HCT116 (cell line): ENCODE measurements at regions not wholly inside any gene's neighbourhood (a gene's known extent, or its start where the extent isn't known, plus 50 kb on each side); places are given as distances from the start of the nearest gene placed in this dataset.
A peak's percentile ranks its signal among the peaks of the same experiment; 100 is the strongest.

Source experiments
- ATAC-seq: fragments of 200-7000 bp; cut with Tn5 transposase; 2 replicates; pipeline ENCODE4 v1.9.1; 2020; ENCODE audit warnings: mild to moderate bottlenecking, moderate library complexity
- BruUV-seq: library from RNA; stranded (reverse); fragments of 400-500 nt; replicated peaks from 2 replicates; lab custom pipeline; 2021; lab: Mats Ljungman, UMichigan
- CTCF ChIA-PET: fragments of 300-600 bp; sonication (Branson Sonifier 250); formaldehyde crosslinking; loops from one replicate; lab custom pipeline; 2021; ENCODE audit warnings: antibody characterized with exemption; lab: Charles Lee
- POLR2A ChIA-PET: fragments of 300-600, 350-600 bp; sonication (Branson Sonifier 250); formaldehyde crosslinking; loops from one replicate; lab custom pipeline; 2021; ENCODE audit warnings: antibody characterized with exemption; lab: Charles Lee
- RAD21 ChIA-PET, 2 experiments: fragments of 300-600 bp; sonication (Branson Sonifier 250); formaldehyde crosslinking; loops; one replicate each; lab custom pipeline; 2023; ENCODE audit warnings: low total read pairs in 2 of 2; ENCODE audit not compliant: uncharacterized antibody in 2 of 2, unreplicated experiment in 2 of 2, low non-redundant PET in 1 of 2; lab: Charles Lee
- DNase-seq: peaks from one replicate; pipeline ENCODE4 v3.0.0-alpha.2; 2010; ENCODE audit warnings: low read depth, low spot score
- H2AFZ ChIP-seq: fragments of 200-600 bp; shearing (Covaris generic), sonication (generic); 2 replicates; pipeline ENCODE4 v1.6.1; 2017; ENCODE audit warnings: low read depth, mixed run types, mixed read lengths, antibody characterized with exemption, low read length; ENCODE audit not compliant: poor library complexity, severe bottlenecking
- H3K27ac ChIP-seq: 2 replicates; pipeline ENCODE4 v1.5.1; 2012; ENCODE audit warnings: low read depth, low read length
- H3K27me3 ChIP-seq: fragments of 200-600 bp; sonication (generic); 2 replicates; pipeline ENCODE4 v1.6.1; 2016; ENCODE audit warnings: mixed run types, low read length, mixed read lengths; ENCODE audit not compliant: insufficient read depth
- H3K36me3 ChIP-seq, 2 experiments: fragments of 200-500 bp in 1 of 2; fragments of 200-600 bp in 1 of 2; sonication (Bioruptor generic) in 1 of 2; sonication (generic) in 1 of 2; 2 replicates each; pipeline versions ENCODE4 v1.5.1 to v1.6.1; 2014 to 2016; ENCODE audit warnings: low read length in 2 of 2, inconsistent platforms in 1 of 2, mixed read lengths in 1 of 2, mixed run types in 1 of 2; ENCODE audit not compliant: insufficient read depth in 2 of 2, control insufficient read depth in 1 of 2
- H3K4me1 ChIP-seq, 2 experiments: fragments of 200-600 bp in 1 of 2; sonication (generic) in 1 of 2; 2 replicates each; pipeline versions ENCODE4 v1.5.1 to v1.6.1; 2012 to 2017; ENCODE audit warnings: low read length in 2 of 2, inconsistent platforms in 1 of 2, mild to moderate bottlenecking in 1 of 2, mixed read lengths in 1 of 2, mixed run types in 1 of 2, moderate library complexity in 1 of 2; ENCODE audit not compliant: insufficient read depth in 2 of 2, control insufficient read depth in 1 of 2
- H3K4me2 ChIP-seq: fragments of 200-600 bp; sonication (generic); 2 replicates; pipeline ENCODE4 v1.6.1; 2017; ENCODE audit warnings: mixed run types, low read length, mixed read lengths
- H3K4me3 ChIP-seq, 2 experiments: fragments of 200-600 bp in 1 of 2; sonication (generic) in 1 of 2; replicated peaks in 1 of 2; 2 replicates each; pipeline ENCODE4 v1.5.1; 2011 to 2016; ENCODE audit warnings: low read length in 2 of 2, control low read depth in 1 of 2, low read depth in 1 of 2, mild to moderate bottlenecking in 1 of 2, mixed read lengths in 1 of 2, mixed run types in 1 of 2
- H3K79me2 ChIP-seq: fragments of 200-600 bp; sonication (generic); 2 replicates; pipeline ENCODE4 v1.6.1; 2017; ENCODE audit warnings: mild to moderate bottlenecking, mixed run types, low read length, moderate library complexity, mixed read lengths; ENCODE audit not compliant: insufficient read depth
- H3K9ac ChIP-seq: fragments of 200-600 bp; sonication (generic); 2 replicates; pipeline ENCODE4 v1.6.1; 2016; ENCODE audit warnings: low read length, mixed read lengths
- H3K9me2 ChIP-seq: fragments of 200-600 bp; sonication (generic), shearing (Covaris generic); 2 replicates; pipeline ENCODE4 v1.6.1; 2017; ENCODE audit warnings: mixed run types, mild to moderate bottlenecking, moderate library complexity; ENCODE audit not compliant: insufficient read depth
- H3K9me3 ChIP-seq, 2 experiments: fragments of 200-500 bp in 1 of 2; fragments of 200-600 bp in 1 of 2; sonication (Bioruptor generic) in 1 of 2; sonication (generic) in 1 of 2; 2 replicates each; pipeline ENCODE4 v1.6.1; 2014 to 2017; ENCODE audit warnings: low read length in 2 of 2, mixed read lengths in 2 of 2, inconsistent platforms in 1 of 2, low read depth in 1 of 2, mild to moderate bottlenecking in 1 of 2, mixed run types in 1 of 2, moderate library complexity in 1 of 2; ENCODE audit not compliant: control insufficient read depth in 1 of 2, insufficient read depth in 1 of 2
- H4K20me1 ChIP-seq: fragments of 200-600 bp; sonication (generic), shearing (Covaris generic); 2 replicates; pipeline ENCODE4 v1.6.1; 2017; ENCODE audit warnings: mixed run types, mild to moderate bottlenecking, moderate library complexity; ENCODE audit not compliant: insufficient read depth
- CBX3 ChIP-seq: IDR thresholded peaks from 2 replicates; pipeline ENCODE4 v1.6.1; 2012; ENCODE audit warnings: low read depth
- CEBPB ChIP-seq: IDR thresholded peaks from 2 replicates; pipeline ENCODE4 v1.6.1; 2012; ENCODE audit warnings: low read depth
- CTCF ChIP-seq, 3 experiments: fragments of 200-600 bp in 1 of 3; sonication (generic) in 1 of 3; IDR thresholded peaks in 2 of 3; conservative IDR thresholded peaks in 1 of 3; 2 replicates each; pipeline ENCODE4 v1.5.1; 2012 to 2017; ENCODE audit warnings: low read depth in 2 of 3, low read length in 2 of 3, antibody characterized with exemption in 1 of 3, borderline replicate concordance in 1 of 3, control low read depth in 1 of 3, mild to moderate bottlenecking in 1 of 3, mixed read lengths in 1 of 3, mixed run types in 1 of 3, moderate library complexity in 1 of 3; ENCODE audit not compliant: insufficient read depth in 1 of 3
- ELF1 ChIP-seq: IDR thresholded peaks from 2 replicates; pipeline ENCODE4 v1.6.1; 2012; ENCODE audit warnings: low read depth, borderline replicate concordance
- EZH2 ChIP-seq: fragments of 200-600 bp; sonication (generic); IDR thresholded peaks from 2 replicates; pipeline ENCODE4 v1.6.1; 2017; ENCODE audit warnings: antibody characterized with exemption, mixed run types
- EZH2phosphoT487 ChIP-seq: fragments of 200-600 bp; IDR thresholded peaks from 2 replicates; pipeline ENCODE4 v1.6.1; 2018; ENCODE audit warnings: antibody characterized with exemption, borderline replicate concordance
- JUND ChIP-seq: IDR thresholded peaks from 2 replicates; pipeline ENCODE4 v1.6.1; 2012
- MAX ChIP-seq: IDR thresholded peaks from 2 replicates; pipeline ENCODE4 v1.6.1; 2012
- POLR2A ChIP-seq: IDR thresholded peaks from 2 replicates; pipeline ENCODE4 v1.7.0; 2011; ENCODE audit warnings: borderline replicate concordance; ENCODE audit not compliant: insufficient read depth, insufficient read length; ENCODE audit errors: extremely low read depth
- POLR2AphosphoS5 ChIP-seq: IDR thresholded peaks from 2 replicates; pipeline ENCODE4 v1.6.1; 2011; ENCODE audit warnings: mild to moderate bottlenecking, low read depth, low read length, moderate library complexity
- RAD21 ChIP-seq: IDR thresholded peaks from 2 replicates; pipeline ENCODE4 v1.6.1; 2012; ENCODE audit warnings: low read depth, mild to moderate bottlenecking
- REST ChIP-seq: IDR thresholded peaks from 2 replicates; pipeline ENCODE4 v1.6.1; 2012; ENCODE audit warnings: low read depth
- SIN3A ChIP-seq: IDR thresholded peaks from 2 replicates; pipeline ENCODE4 v1.6.1; 2012; ENCODE audit warnings: low read depth
- SRF ChIP-seq: IDR thresholded peaks from 2 replicates; pipeline ENCODE4 v1.6.1; 2012; ENCODE audit warnings: low read depth
- TCF7L2 ChIP-seq: IDR thresholded peaks from 2 replicates; pipeline ENCODE4 v1.7.0; 2011; ENCODE audit warnings: borderline replicate concordance, inconsistent platforms; ENCODE audit not compliant: insufficient read depth, insufficient read length; ENCODE audit errors: extremely low read depth
- YY1 ChIP-seq: IDR thresholded peaks from 2 replicates; pipeline ENCODE4 v1.6.1; 2011; ENCODE audit warnings: low read length, low read depth, moderate library complexity, mild to moderate bottlenecking; ENCODE audit not compliant: insufficient replicate concordance; ENCODE audit errors: extremely low read depth
- ZFX ChIP-seq: fragments of 450-650 bp; IDR thresholded peaks from 2 replicates; pipeline ENCODE4 v1.6.1; 2017
- ZNF274 ChIP-seq: fragments of 200-500 bp; sonication (Bioruptor generic); IDR thresholded peaks from 2 replicates; pipeline ENCODE4 v1.6.1; 2014; ENCODE audit warnings: mild to moderate bottlenecking, low read depth, low read length, inconsistent platforms
- intact Hi-C: fragments of 100-400 bp; cut with micrococcal nuclease; formaldehyde crosslinking; loops from 2 replicates; pipeline ENCODE4 v1.10.0; 2022
- TF ChIP-seq, protein P1 (sequence below): IDR thresholded peaks from 2 replicates; pipeline ENCODE4 v1.6.1; 2012
- TF ChIP-seq, protein P2 (sequence below): IDR thresholded peaks from 2 replicates; pipeline ENCODE4 v1.6.1; 2011; ENCODE audit warnings: mild to moderate bottlenecking, low read length, moderate library complexity; ENCODE audit not compliant: insufficient replicate concordance; ENCODE audit errors: extremely low read depth

GRCh38 chr2:188788621-188789020 lies 185.6 kb upstream of the COL3A1 start:
- H3K27ac ChIP-seq: no peak overlapping the region
- H3K79me2 ChIP-seq: no peaks in the 10 kb centered on the region
- H3K36me3 ChIP-seq: no peaks in the 10 kb centered on the region
- ChIA-PET RAD21 (no interaction called here), POLR2A (interaction anchor here (1.3 kb wide), 1 partner anchor 11 kb away, joined by 4 read pairs; no protein-coding TSS in a partner anchor), CTCF (interaction anchor here (0.7 to 0.9 kb wide), 2 partner anchors 12 to 190 kb away, joined by 3 to 4 read pairs; no protein-coding TSS in a partner anchor)
- H3K4me3 ChIP-seq: peak overlapping the region in 1 of 2 experiments; percentile 23; a peak in 1 of 4 replicates
- H3K27me3 ChIP-seq: no peaks in the 10 kb centered on the region
- peaks cover 17 to 33% of the 10 kb centered on the region in 2 experiments for H3K4me1 ChIP-seq
- no TSS peak for BruUV-seq
- H3K9me3 ChIP-seq: no peaks in the 10 kb centered on the region
- H4K20me1 ChIP-seq: no peaks in the 10 kb centered on the region
- ATAC-seq: peak; percentile 59
- peak overlapping the region; percentile 7; the same call in 1 of the 2 replicates for H3K9ac ChIP-seq
- no peaks in the 10 kb centered on the region for H3K9me2 ChIP-seq
- peak; percentile 57 for DNase-seq
- intact Hi-C loops: loop anchor here (10.0 kb wide), 1 partner anchor 264 kb away; no protein-coding TSS in a partner anchor
- H3K4me2 ChIP-seq: peak overlapping the region; percentile 65
- H2AFZ ChIP-seq: peak overlapping the region; percentile 97
- TF ChIP-seq YY1 (no peak), CTCF (IDR thresholded peaks at IDR 0.05 in 2 of 3, conservative IDR thresholded peaks at IDR 0.05 in 1 of 3; ENCODE audit: borderline replicate concordance in 1 of 3, insufficient read depth in 1 of 3, low read depth in 2 of 3, low read length in 2 of 3) (no peak), ZFX (no peak), MAX (peak; percentile 25; the same call in 1 of the 2 replicates), SRF (no peak), TCF7L2 (no peak), EZH2phosphoT487 (no peak), ZNF274 (no peak), CBX3 (no peak; the same call in 1 of the 2 replicates), ELF1 (no peak), REST (no peak), POLR2AphosphoS5 (no peak), JUND (peak; percentile 78), RAD21 (no peak), POLR2A (no peak), SIN3A (0 out of 2 replicates have a peak, but pooled peaks have one; percentile 33), EZH2 (no peak), CEBPB (peak; percentile 57; the same call in 1 of the 2 replicates)
- TF ChIP-seq, protein P1, sequence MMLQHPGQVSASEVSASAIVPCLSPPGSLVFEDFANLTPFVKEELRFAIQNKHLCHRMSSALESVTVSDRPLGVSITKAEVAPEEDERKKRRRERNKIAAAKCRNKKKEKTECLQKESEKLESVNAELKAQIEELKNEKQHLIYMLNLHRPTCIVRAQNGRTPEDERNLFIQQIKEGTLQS: no peak
- TF ChIP-seq, protein P2, sequence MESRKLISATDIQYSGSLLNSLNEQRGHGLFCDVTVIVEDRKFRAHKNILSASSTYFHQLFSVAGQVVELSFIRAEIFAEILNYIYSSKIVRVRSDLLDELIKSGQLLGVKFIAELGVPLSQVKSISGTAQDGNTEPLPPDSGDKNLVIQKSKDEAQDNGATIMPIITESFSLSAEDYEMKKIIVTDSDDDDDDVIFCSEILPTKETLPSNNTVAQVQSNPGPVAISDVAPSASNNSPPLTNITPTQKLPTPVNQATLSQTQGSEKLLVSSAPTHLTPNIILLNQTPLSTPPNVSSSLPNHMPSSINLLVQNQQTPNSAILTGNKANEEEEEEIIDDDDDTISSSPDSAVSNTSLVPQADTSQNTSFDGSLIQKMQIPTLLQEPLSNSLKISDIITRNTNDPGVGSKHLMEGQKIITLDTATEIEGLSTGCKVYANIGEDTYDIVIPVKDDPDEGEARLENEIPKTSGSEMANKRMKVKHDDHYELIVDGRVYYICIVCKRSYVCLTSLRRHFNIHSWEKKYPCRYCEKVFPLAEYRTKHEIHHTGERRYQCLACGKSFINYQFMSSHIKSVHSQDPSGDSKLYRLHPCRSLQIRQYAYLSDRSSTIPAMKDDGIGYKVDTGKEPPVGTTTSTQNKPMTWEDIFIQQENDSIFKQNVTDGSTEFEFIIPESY: no peak
